AG10803 (cell line): ENCODE measurements at regions not wholly inside any gene's neighbourhood (a gene's known extent, or its start where the extent isn't known, plus 50 kb on each side); places are given as distances from the start of the nearest gene placed in this dataset.

Source experiments
- DNase-seq: peaks from one replicate; pipeline ENCODE4 v3.0.0; 2010; ENCODE audit warnings: low read depth
- H3K4me3 ChIP-seq: 2 replicates; pipeline ENCODE4 v1.5.1; 2011; ENCODE audit warnings: mild to moderate bottlenecking, low read length, control low read depth
- TF ChIP-seq, protein P1 (sequence below): conservative IDR thresholded peaks from 2 replicates; pipeline ENCODE4 v1.5.1; 2011; ENCODE audit warnings: mild to moderate bottlenecking, low read length, control low read depth, inconsistent platforms

DNA sequence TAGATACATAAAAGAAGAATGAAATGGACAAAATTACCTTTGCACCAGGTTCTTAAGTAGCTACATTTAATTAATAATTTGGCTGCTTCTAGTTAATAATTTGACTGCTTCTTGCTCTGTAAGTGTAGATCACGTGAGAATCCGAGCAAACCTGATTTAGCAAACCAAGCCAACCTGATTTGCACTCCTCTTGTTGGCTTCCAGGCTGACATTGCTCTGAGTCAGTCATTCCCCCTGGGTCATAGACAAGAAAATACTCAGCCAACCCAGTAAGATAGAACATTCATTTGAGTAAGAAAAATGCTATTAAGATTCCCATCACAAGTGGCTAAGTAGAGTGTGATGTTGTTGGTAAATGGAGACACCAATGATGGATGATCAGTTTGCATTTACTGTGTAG lies 304.1 kb downstream of the C11orf87 start:
- TF ChIP-seq, protein P1, sequence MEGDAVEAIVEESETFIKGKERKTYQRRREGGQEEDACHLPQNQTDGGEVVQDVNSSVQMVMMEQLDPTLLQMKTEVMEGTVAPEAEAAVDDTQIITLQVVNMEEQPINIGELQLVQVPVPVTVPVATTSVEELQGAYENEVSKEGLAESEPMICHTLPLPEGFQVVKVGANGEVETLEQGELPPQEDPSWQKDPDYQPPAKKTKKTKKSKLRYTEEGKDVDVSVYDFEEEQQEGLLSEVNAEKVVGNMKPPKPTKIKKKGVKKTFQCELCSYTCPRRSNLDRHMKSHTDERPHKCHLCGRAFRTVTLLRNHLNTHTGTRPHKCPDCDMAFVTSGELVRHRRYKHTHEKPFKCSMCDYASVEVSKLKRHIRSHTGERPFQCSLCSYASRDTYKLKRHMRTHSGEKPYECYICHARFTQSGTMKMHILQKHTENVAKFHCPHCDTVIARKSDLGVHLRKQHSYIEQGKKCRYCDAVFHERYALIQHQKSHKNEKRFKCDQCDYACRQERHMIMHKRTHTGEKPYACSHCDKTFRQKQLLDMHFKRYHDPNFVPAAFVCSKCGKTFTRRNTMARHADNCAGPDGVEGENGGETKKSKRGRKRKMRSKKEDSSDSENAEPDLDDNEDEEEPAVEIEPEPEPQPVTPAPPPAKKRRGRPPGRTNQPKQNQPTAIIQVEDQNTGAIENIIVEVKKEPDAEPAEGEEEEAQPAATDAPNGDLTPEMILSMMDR, result no peak
- DNase-seq, result no peak

DNA sequence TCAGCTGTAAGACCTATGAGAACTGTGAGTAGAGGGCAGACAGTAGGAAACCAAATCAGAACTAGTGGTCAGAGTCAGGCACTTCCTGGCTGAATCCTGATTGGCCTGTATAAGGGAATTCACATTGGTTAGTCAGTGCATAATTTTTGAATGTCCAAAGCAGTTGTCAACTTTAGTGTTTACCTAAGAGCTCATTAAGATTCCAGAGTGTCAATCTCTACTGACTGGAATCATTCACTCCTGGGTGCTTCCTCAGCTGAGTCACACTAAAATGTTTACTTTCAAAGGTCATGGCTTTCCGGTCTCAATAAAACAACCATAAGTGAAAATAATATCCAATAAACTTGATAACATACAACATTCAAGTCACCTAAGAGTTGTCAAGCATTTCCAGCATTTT lies 306.1 kb downstream of the C11orf87 start:
- no peak for DNase-seq
- TF ChIP-seq, protein P1, result no peak

More for the DNA sequence above, 304.1 kb downstream of the C11orf87 start:
- no peak overlapping the region for H3K4me3 ChIP-seq

DNA sequence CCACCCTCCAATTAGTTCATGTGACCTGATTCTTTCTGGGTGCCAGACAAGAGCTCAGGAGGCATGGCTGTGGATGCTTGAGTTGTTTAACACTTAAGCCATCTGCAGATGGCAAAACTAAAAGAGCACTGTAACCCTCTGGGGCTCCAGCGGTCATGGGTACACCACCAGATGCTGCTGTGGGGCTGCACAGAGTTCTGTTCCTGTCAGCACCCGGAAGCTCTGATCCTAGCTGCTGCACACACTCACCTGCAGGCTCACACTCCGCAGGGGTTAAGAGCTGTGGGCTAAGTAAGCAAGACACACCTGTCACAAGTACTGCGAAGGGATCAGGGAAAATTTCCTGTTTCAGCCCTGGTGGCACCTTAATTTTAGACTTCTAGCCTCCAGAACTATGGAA lies 307.8 kb downstream of the C11orf87 start:
- TF ChIP-seq, protein P1, result no peak
- no peak overlapping the region for H3K4me3 ChIP-seq
- no peak for DNase-seq

More for the DNA sequence above, 306.1 kb downstream of the C11orf87 start:
- no peak overlapping the region for H3K4me3 ChIP-seq

DNA sequence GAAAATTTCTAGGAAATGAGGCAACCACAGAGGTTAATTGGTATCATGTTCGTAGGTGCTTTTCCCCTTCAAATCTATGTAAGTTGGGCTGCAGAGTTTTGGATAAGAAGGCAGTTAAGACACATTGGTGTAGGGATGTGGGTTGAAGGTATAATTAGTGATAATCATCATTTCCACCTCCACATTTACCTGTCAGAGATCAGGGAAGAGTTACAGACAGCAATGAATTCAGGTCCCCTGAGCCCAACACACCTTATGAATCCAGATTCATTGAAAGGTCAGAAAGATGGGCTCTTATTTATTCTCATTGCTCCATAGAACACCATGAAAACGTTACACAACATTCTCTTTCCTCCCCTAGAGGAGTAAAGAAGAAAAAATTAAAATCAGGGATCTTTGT lies 308.7 kb downstream of the C11orf87 start:
- DNase-seq, result no peak
- TF ChIP-seq, protein P1, result no peak
- no peak overlapping the region for H3K4me3 ChIP-seq

DNA sequence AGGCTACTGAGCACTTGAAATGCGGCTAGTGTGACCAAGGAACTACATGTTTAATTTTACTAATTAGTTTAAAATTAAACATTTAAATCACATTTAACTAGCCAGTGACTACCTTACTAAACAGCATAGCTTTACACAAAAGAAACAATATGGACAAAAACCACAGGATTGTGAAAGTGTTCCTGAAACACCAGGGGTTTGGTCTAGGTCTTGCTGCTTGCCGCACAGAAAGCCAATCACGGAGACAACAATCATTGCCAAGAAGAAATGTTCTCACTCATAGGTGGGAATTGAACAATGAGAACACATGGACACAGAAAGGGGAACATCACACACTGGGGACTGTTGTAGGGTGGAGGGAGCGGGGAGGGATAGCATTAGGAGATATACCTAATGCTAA lies 309.5 kb downstream of the C11orf87 start:
- DNase-seq, result no peak
- TF ChIP-seq, protein P1, result no peak
- no peak overlapping the region for H3K4me3 ChIP-seq

DNA sequence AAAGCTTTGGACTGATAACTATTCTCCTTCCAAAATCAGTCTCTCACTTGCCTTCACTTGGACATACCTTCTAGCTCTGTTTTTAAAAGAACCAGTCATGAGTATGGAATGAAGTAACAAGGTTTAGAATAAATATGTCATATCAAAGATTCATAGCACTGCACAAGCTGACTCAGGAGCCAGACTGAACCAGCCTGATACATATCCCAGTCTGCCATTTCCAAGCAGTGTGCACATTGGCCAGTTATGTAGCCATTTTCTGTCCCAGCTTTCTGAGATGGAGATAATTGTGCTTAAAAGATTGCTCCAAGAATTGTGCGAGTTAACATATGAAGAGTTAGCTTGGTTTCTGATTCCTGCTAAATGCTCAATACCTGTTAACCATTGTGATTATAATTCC lies 311.3 kb downstream of the C11orf87 start:
- TF ChIP-seq, protein P1, result no peak
- peak; percentile 38 for DNase-seq
- H3K4me3 ChIP-seq, result no peak overlapping the region

DNA sequence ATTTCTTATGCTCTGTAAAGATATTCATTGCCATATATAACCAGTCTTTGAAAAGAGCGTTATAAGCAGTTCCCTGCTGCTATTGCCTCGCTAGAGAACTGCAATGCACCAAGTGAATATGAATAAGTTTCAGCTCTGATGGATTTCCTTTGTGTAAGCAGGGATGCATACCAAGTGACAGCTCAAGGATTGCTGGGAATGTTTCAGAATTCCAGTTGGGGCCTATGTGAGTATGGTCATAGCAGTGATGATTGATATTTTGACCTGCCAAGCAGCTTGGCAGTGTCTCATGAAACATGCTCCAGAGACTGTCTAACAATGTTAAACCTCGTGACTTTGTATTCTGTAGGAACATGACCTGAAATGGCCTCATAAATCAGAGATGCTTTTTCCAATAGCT lies 312.6 kb downstream of the C11orf87 start:
- TF ChIP-seq, protein P1, result no peak
- peak; percentile 76 for DNase-seq
- H3K4me3 ChIP-seq, result no peak overlapping the region
